Neural cell (in vitro differentiated cells): ENCODE measurements at regions not wholly inside any gene's neighbourhood (a gene's known extent, or its start where the extent isn't known, plus 50 kb on each side); places are given as distances from the start of the nearest gene placed in this dataset.
"Not testable (repeated sequence)": the region's sequence is repeated elsewhere in the genome, so short reads cannot be mapped to it uniquely, and the experiment has no call there.

Experiments
- H2AFZ ChIP-seq: fragments of 200-600, 300-800 bp; sonication (generic), shearing (Covaris generic); 2 replicates; pipeline ENCODE4 v1.6.0; 2014; ENCODE audit warnings: low read depth, mild to moderate bottlenecking, antibody characterized with exemption, low read length, moderate library complexity
- H3F3A ChIP-seq: fragments of 200-600 bp; shearing (Covaris generic); 2 replicates; pipeline ENCODE4 v1.6.1; 2016; ENCODE audit warnings: mild to moderate bottlenecking, moderate library complexity, mixed read lengths, antibody characterized with exemption, low read length; ENCODE audit not compliant: insufficient read depth, poor library complexity, severe bottlenecking
- H3K27ac ChIP-seq: fragments of 200-600, 300-800 bp; sonication (generic), shearing (Covaris generic); 2 replicates; pipeline ENCODE4 v1.5.1; 2014; ENCODE audit warnings: mild to moderate bottlenecking, low read length, moderate library complexity
- H3K27me3 ChIP-seq: fragments of 300-800, 200-600 bp; sonication (generic), shearing (Covaris generic); 2 replicates; pipeline ENCODE4 v1.6.0; 2014; ENCODE audit warnings: mild to moderate bottlenecking, low read depth, low read length, moderate library complexity; ENCODE audit not compliant: insufficient read depth
- H3K36me3 ChIP-seq: fragments of 300-800, 200-600 bp; sonication (generic), shearing (Covaris generic); 2 replicates; pipeline ENCODE4 v1.5.1; 2014; ENCODE audit warnings: mild to moderate bottlenecking, antibody characterized with exemption, low read length, moderate library complexity; ENCODE audit not compliant: insufficient read depth
- H3K4me2 ChIP-seq: fragments of 300-800, 200-600 bp; sonication (generic), shearing (Covaris generic); 2 replicates; pipeline ENCODE4 v1.6.0; 2014; ENCODE audit warnings: mild to moderate bottlenecking, low read length
- H3K4me3 ChIP-seq: fragments of 300-800, 200-600 bp; sonication (generic), shearing (Covaris generic); 2 replicates; pipeline ENCODE4 v1.5.1; 2014; ENCODE audit warnings: mild to moderate bottlenecking, low read length, moderate library complexity
- H3K79me2 ChIP-seq: fragments of 200-600 bp; shearing (Covaris generic); replicated peaks from 2 replicates; pipeline ENCODE4 v1.6.0; 2014; ENCODE audit warnings: mild to moderate bottlenecking, low read length, moderate library complexity; ENCODE audit not compliant: insufficient read depth
- H3K9ac ChIP-seq: fragments of 300-800, 200-600 bp; sonication (generic), shearing (Covaris generic); 2 replicates; pipeline ENCODE4 v1.6.1; 2016; ENCODE audit warnings: mild to moderate bottlenecking, low read length, mixed read lengths
- H3K9me2 ChIP-seq: fragments of 200-600 bp; shearing (Covaris generic); 2 replicates; pipeline ENCODE4 v1.6.1; 2016; ENCODE audit warnings: mild to moderate bottlenecking, low read length, mixed read lengths; ENCODE audit not compliant: insufficient read depth
- H3K9me3 ChIP-seq: fragments of 200-600, 300-800 bp; sonication (generic), shearing (Covaris generic); 2 replicates; pipeline ENCODE4 v1.6.1; 2016; ENCODE audit warnings: mild to moderate bottlenecking, mixed run types, low read length, moderate library complexity, mixed read lengths
- H4K20me1 ChIP-seq: fragments of 200-600 bp; shearing (Covaris generic); 2 replicates; pipeline ENCODE4 v1.6.1; 2016; ENCODE audit warnings: mild to moderate bottlenecking, mixed run types; ENCODE audit not compliant: insufficient read depth
- EP300 ChIP-seq: fragments of 450-650 bp; conservative IDR thresholded peaks from 2 replicates; pipeline ENCODE4 v1.6.1; 2014; ENCODE audit warnings: antibody characterized with exemption, mild to moderate bottlenecking, moderate library complexity; ENCODE audit not compliant: poor library complexity, severe bottlenecking
- EZH2 ChIP-seq: fragments of 200-600, 300-800 bp; shearing (Covaris generic), sonication (generic); IDR thresholded peaks from 2 replicates; pipeline ENCODE4 v1.6.1; 2014; ENCODE audit warnings: antibody characterized with exemption, low read length, borderline replicate concordance, mild to moderate bottlenecking; ENCODE audit not compliant: insufficient read depth, poor library complexity, severe bottlenecking
- POLR2AphosphoS5 ChIP-seq: IDR thresholded peaks from 2 replicates; pipeline ENCODE4 v1.6.1; 2012
- REST ChIP-seq: IDR thresholded peaks from 2 replicates; pipeline ENCODE4 v1.6.1; 2012; ENCODE audit warnings: borderline replicate concordance
- SMC3 ChIP-seq: fragments of 450-650 bp; conservative IDR thresholded peaks from 2 replicates; pipeline ENCODE4 v1.6.1; 2014; ENCODE audit warnings: antibody characterized with exemption, mild to moderate bottlenecking, moderate library complexity; ENCODE audit not compliant: poor library complexity
- TAF1 ChIP-seq: IDR thresholded peaks from 2 replicates; pipeline ENCODE4 v1.6.1; 2012; ENCODE audit warnings: low read depth

- not testable (repeated sequence) for H3K79me2 ChIP-seq, H4K20me1 ChIP-seq, H3K9me2 ChIP-seq, H3K9ac ChIP-seq, H3K4me2 ChIP-seq, H3K9me3 ChIP-seq, H3K4me3 ChIP-seq, H3K36me3 ChIP-seq, H3F3A ChIP-seq, H3K27ac ChIP-seq, H2AFZ ChIP-seq, H3K27me3 ChIP-seq
Observed at GRCh38 chr16:16565326-16565725, 186.4 kb downstream of the NPIPA7 start.

GRCh38 chr16:16570055-16570454, 191.1 kb downstream of the NPIPA7 start:
- not testable (repeated sequence) for H3K9me2 ChIP-seq, H2AFZ ChIP-seq, H3K79me2 ChIP-seq, H3F3A ChIP-seq, H3K9ac ChIP-seq, H4K20me1 ChIP-seq, H3K9me3 ChIP-seq, H3K4me2 ChIP-seq, H3K27ac ChIP-seq, H3K4me3 ChIP-seq, H3K27me3 ChIP-seq, H3K36me3 ChIP-seq

GRCh38 chr16:16570874-16571273, 191.9 kb downstream of the NPIPA7 start:
- not testable (repeated sequence) for H3K36me3 ChIP-seq, H3K9me2 ChIP-seq, H3K27me3 ChIP-seq, H2AFZ ChIP-seq, H3F3A ChIP-seq, H3K4me3 ChIP-seq, H4K20me1 ChIP-seq, H3K79me2 ChIP-seq, H3K27ac ChIP-seq, H3K9ac ChIP-seq, H3K4me2 ChIP-seq, H3K9me3 ChIP-seq

GRCh38 chr16:16572130-16572774, 193.3 kb downstream of the NPIPA7 start:
- not testable (repeated sequence) for H3K36me3 ChIP-seq, H2AFZ ChIP-seq, H3K4me3 ChIP-seq, H3F3A ChIP-seq, H3K4me2 ChIP-seq, H4K20me1 ChIP-seq, H3K9ac ChIP-seq, H3K79me2 ChIP-seq, H3K9me2 ChIP-seq, H3K9me3 ChIP-seq, H3K27ac ChIP-seq, H3K27me3 ChIP-seq

- not testable (repeated sequence) for H3K4me2 ChIP-seq, H3K9ac ChIP-seq, H3K9me2 ChIP-seq, H4K20me1 ChIP-seq, H3K9me3 ChIP-seq, H2AFZ ChIP-seq, H3K4me3 ChIP-seq, H3K79me2 ChIP-seq, H3K36me3 ChIP-seq, H3K27ac ChIP-seq, H3K27me3 ChIP-seq, H3F3A ChIP-seq
Observed at GRCh38 chr16:16577062-16577461, 198.1 kb downstream of the NPIPA7 start.

- Histone ChIP-seq H3K9me3 (no peaks in the 10 kb centered on the region), H4K20me1 (no peaks in the 10 kb centered on the region), H3K4me3 (no peak overlapping the region), H2AFZ (no peak overlapping the region), H3K4me2 (no peak overlapping the region), H3K9me2 (no peaks in the 10 kb centered on the region), H3K27me3 (no peaks in the 10 kb centered on the region), H3K79me2 (no peaks in the 10 kb centered on the region), H3K27ac (no peak overlapping the region), H3K9ac (no peak overlapping the region), H3K36me3 (no peaks in the 10 kb centered on the region), H3F3A (no peaks in the 10 kb centered on the region)
- no peak for TF ChIP-seq POLR2AphosphoS5
- no peak for TF ChIP-seq REST
- no peak for TF ChIP-seq EP300
- no peak for TF ChIP-seq TAF1
- TF ChIP-seq SMC3, result no peak
- no peak for TF ChIP-seq EZH2
Observed at GRCh38 chr16:16578701-16579100, 199.8 kb downstream of the NPIPA7 start.
